PC-9 (cell line): ENCODE measurements at regions not wholly inside any gene's neighbourhood (a gene's known extent, or its start where the extent isn't known, plus 50 kb on each side); places are given as distances from the start of the nearest gene placed in this dataset.

Source experiments
- EZH2 ChIP-seq: fragments of 200-600 bp; sonication (generic); IDR thresholded peaks from 2 replicates; pipeline ENCODE4 v1.8.0; 2017; ENCODE audit warnings: antibody characterized with exemption, low read depth
- TF ChIP-seq, protein P1 (sequence below): fragments of 200-600 bp; sonication (generic); conservative IDR thresholded peaks from 2 replicates; pipeline ENCODE4 v1.6.1; 2017; ENCODE audit warnings: mixed run types, antibody characterized with exemption, mild to moderate bottlenecking, moderate library complexity

DNA sequence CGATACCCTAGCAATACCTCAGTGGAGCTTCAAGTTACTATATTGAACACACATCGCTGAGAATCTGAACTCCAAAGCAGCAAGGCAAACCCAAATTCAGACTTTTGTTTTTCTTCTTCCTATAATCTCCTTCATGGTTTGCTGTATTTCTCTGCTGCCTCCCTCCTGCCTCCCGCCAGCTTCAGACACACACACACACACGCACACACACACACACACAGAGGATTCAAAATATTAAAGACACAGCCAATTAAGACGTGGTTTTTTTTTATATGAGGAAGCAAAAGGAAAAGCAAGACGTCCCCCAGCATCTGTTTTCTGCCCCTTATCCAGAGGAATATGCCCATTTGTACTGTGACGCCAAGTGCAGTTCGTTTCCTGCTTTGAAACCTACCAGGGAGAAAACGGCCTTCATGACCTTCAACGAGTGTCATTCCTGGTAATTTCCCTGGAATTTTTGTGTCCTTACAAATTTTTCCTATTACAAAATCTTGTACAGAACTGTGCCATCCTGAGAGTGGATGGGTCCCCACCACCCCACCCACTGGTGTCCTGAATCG lies 547.9 kb upstream of the ID2 start:
- TF ChIP-seq, protein P1, sequence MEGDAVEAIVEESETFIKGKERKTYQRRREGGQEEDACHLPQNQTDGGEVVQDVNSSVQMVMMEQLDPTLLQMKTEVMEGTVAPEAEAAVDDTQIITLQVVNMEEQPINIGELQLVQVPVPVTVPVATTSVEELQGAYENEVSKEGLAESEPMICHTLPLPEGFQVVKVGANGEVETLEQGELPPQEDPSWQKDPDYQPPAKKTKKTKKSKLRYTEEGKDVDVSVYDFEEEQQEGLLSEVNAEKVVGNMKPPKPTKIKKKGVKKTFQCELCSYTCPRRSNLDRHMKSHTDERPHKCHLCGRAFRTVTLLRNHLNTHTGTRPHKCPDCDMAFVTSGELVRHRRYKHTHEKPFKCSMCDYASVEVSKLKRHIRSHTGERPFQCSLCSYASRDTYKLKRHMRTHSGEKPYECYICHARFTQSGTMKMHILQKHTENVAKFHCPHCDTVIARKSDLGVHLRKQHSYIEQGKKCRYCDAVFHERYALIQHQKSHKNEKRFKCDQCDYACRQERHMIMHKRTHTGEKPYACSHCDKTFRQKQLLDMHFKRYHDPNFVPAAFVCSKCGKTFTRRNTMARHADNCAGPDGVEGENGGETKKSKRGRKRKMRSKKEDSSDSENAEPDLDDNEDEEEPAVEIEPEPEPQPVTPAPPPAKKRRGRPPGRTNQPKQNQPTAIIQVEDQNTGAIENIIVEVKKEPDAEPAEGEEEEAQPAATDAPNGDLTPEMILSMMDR: no peak
- no peak for TF ChIP-seq EZH2
